Astrocyte (in vitro differentiated cells and primary cell): ENCODE measurements at regions not wholly inside any gene's neighbourhood (a gene's known extent, or its start where the extent isn't known, plus 50 kb on each side); places are given as distances from the start of the nearest gene placed in this dataset.
"Not testable (repeated sequence)": the region's sequence is repeated elsewhere in the genome, so short reads cannot be mapped to it uniquely, and the experiment has no call there.

ENCODE experiments used
- CTCF ChIP-seq: IDR thresholded peaks from 2 replicates; pipeline ENCODE4 v1.5.1; 2011; ENCODE audit warnings: low read depth, mild to moderate bottlenecking, inconsistent platforms, low read length, moderate library complexity; ENCODE audit not compliant: insufficient read depth
- EZH2 ChIP-seq: IDR thresholded peaks from 2 replicates; pipeline ENCODE4 v1.6.1; 2012; ENCODE audit warnings: mild to moderate bottlenecking, low read length, inconsistent platforms; ENCODE audit not compliant: insufficient read depth

- not testable (repeated sequence) for TF ChIP-seq CTCF, EZH2
Measured at GRCh38 chr12:9308745-9309144, 100.5 kb upstream of the PZP start.
